Activated CD4-positive, alpha-beta T cell treated with anti-CD3 and anti-CD28 coated beads, Interleukin-2, amount 50 U/mL, for 4 hours (primary cell): ENCODE measurements at regions not wholly inside any gene's neighbourhood (a gene's known extent, or its start where the extent isn't known, plus 50 kb on each side); places are given as distances from the start of the nearest gene placed in this dataset.
"Not testable (repeated sequence)": the region's sequence is repeated elsewhere in the genome, so short reads cannot be mapped to it uniquely, and the experiment has no call there.

Source experiments
- DNase-seq, 2 experiments: peaks; one replicate each; pipeline ENCODE4 v3.0.0-alpha.2; 2020

DNA sequence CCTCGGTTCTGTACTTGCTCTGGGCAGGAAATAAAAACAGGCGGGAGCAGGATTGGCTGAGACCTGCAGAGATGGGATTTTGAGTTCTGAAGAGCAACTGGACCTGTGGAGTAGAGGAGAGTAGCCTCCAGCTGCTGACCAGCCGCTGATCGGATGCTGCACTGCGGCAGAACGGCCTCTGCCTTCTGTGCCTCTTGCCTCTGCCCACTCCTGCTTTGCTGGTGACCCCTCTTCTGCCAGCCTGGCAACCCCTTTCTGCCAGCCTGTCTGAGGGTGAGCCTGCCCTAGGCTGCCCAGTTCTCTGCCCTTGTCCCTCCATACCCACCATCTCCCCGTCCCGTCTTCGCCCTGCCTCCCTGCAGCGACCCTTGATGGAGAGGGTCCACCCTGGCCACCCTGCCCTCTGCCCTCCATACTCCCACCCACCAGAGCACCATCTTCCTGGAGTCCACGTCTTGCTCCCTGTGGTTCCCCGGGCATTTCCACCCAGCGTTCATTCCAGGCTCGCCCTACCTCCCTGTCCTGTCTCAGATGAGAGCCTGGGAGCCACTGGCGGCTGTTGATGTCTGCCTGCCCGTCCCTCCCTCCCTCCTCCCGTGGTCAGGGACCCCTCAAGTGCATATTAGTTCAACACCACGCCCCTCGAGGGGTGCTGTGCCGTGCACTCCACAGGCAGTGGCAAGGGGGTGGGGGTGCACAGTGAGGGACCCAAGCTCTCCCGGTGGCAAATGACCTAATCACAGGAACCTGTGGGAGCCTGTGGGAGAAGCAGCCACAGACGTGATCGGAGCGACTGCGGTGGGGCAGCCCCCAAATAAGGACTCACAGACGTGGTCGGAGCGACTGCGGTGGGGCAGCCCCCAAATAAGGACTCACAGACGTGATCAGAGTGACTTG is 863.3 kb downstream of the TBC1D22A start:
- DNase-seq, result no peak

DNA sequence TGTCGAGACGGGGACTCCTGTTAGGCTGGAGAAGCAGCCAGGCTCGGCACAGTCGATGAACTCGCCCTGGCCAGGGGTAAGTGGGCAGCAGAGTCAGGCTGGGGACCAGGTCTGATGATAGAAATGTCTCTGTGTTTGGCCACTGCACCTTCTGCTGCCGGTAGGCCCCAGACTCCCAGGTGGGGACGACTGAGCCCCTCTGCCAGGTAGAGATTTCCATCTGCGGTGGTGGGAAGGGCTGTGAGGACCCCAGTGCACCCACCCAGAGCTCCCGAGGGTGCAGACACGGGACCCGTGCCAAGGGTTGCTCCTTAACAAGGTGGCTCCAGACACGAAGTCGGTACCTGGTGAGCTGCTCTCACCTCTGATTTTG is 862.5 kb downstream of the TBC1D22A start:
- DNase-seq, result no peak

DNA sequence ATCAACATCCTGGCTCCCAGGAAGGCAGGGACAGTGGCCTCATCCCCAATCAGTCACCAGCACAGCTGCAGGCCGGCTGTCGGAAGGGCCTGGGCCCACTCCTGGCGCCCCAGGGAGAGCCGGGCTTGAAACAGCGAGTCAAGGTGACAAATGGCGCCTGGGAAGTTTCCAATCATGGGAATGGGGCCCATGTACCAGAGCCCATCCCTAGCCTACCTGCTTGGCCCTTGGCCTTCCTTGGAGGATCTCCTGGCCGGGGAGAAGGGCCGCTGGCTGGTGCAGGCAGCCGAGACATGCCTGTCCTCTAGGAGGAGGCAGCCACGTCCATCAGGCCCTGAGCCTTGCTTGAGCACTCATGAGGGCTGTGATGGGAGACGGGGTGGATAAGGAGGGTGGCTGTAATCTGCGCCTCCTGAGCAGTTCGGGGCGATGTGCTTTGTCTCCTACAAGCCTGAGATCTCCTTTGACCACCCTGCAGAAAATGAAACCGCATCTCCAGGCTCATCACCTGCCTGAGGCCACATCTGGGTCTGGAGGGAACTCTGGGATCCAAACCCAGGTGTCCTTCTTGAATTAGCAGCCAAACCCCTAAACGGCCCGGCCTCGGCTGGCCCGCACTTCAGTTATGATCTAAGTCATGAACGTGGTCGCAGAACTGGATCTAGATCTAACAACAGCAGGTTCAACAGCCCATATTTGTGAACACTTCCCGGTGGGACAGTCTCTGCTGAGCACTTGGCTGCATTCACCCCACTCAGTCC is 862.0 kb downstream of the TBC1D22A start:
- no peak for DNase-seq

DNA sequence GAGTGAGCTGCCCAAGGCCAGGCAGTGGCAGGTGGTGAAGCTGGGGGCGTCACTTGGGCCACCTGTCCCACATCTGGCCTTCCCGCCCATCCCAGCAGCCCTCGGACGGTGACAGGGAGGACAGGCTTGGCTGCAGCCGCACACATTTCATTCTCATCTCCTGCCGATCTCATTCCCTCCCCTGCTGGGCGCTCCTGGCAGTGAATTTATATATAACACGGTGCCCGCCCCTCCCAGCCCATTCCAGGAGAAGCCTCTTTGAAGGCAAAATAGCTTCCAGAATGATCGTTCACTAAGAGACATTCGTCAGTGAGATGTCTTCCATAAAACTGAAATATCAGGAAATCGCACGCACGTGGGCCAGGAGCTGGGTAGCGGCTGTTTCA is 861.3 kb downstream of the TBC1D22A start:
- no peak for DNase-seq

DNA sequence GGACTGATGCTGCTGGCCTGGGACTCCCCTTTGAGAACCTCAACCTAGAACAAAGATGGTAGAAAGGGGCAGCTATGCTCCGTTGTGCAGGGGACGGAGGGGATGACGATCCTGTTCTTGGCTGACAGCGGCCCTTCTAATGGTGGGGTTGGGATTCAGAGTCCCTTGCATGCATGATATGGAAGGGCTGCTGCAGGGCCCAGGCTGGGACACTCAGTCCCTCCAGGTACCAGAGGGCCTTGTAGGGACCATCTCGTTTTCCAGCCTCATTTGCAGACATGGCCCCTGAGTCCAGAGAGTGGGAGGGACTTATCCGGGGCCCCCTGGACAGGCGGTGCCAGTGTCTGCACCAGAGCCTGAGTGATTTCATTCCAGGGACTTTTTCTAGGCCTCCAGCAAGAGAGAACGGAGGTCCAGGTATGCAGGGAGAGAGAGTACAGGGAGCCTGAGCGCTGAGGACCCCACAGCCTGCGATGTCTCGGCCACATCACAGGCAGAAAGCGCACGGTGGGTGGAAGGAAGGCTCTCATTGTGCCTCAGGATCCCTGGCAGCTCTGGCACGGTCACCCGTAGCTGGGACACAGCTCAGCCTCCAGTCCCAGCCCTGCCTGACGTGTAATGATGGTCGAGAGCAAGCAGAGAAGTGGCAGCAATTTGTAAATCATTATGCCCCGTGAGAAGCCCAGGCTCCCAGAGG is 860.8 kb downstream of the TBC1D22A start:
- DNase-seq, result no peak

DNA sequence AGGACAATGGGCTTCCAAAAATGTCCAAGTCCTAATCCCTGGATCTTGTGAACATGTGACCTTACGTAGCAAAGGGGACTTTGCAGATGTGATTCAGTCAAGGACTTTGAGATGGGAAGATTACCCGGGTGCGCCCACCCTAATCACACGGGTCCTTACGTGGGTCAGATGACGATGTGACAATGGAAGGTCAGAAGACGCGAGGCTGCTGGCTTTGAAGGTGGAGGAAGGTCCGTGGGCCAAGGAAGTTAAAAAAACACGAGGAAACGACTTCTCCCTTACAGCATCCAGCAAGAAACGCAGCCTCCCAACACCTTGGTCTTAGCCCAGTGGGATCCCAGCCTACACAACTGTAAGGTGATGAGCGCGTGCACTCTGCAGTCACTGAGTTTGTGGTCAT is 860.1 kb downstream of the TBC1D22A start:
- DNase-seq, result no peak

DNA sequence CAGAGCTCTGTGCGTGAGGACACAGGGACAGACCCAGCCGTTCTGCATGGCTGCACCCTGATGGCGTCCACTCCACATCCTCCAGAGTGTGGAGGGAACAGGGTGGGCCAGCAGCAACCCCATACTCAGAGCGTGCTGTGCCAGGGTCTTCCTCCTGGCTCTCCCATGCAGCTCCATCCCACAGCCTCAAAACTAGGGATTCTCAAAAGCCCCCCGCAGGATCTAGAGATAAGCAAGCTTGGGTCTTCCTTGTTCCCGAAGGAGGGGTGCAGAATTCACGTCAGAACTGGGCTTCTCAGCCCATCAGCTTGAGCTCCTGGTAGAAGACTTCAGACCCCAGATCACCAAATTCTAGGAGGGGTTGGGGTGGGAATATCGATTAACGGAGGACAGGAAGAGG is 858.8 kb downstream of the TBC1D22A start:
- DNase-seq, result no peak

DNA sequence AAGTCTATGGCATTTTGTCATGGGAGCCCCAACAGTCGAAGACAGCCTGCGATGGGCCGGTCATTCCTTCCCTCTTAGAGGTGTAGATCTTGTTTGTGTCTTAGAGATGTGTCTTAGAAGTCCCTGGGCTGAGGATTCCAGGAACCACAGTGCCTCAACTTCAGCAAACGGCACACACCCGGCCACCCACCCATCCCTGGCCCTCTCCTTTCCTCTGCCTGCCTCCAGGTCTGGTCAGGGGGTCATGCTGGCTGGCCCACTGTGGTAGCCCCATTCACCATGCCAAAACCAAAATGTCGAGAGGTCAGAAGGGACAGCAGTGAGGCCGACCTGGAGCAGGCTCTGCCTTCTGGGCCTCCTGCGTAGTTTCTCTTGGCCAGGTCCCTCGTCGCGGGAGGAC is 857.9 kb downstream of the TBC1D22A start:
- no peak for DNase-seq

DNA sequence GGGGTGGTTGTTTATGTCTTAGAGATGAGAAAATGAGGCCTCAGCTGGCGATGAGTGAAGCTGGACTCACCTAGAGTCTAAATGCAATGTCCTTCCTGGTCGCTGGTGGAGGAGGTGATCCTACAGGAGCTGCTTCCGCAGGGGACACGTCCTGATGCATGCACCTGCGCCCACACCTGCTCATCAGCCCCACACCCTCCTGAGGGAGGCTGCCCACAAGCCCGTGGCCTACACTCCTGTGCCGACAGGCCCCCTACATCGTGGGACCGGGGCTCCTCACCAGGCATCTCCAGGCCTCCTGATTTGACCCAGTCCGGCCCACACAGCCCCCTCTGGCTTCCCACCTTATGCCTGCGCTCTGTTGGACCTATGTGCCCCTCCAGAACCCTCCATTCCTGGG is 857.2 kb downstream of the TBC1D22A start:
- DNase-seq, result no peak

DNA sequence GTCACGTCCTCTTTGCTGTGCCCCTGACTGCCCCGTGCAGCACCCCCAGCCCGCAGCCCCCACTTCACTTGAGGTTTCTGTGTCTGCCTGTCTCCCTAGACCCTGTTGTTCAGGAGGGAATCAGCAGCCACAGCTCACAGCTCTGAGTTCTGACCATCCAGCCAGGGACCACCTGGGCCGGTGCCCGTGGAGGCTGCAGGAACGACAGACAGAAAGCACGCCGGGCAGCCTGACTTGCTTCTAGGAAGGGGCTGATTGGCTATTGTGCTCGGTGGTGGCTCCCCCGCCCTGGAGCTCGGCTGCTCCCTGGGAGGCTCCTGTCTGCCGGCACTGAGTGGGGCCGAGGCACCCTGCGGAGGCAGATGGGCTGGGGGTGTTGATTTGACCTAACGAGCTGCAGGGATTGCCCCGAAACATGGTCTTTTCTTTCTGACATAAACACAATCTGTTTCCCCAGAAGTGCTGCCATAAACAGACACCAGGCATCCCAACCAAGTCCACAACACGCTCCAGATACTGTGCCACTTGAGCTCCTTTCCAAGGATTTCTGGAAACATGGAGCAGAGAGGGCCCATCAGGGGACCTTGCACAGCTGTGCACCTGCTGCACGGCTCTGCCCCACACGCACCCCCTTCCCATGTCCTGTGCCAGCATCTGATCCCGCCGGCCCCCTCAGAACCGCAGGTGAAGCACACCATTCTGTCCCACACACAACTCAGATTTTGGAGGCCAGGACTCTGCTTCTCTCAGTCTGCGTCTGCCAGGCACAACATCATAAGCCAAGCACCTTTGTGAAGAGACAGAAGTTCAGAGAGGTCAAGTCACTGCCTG is 855.9 kb downstream of the TBC1D22A start:
- no peak for DNase-seq

DNA sequence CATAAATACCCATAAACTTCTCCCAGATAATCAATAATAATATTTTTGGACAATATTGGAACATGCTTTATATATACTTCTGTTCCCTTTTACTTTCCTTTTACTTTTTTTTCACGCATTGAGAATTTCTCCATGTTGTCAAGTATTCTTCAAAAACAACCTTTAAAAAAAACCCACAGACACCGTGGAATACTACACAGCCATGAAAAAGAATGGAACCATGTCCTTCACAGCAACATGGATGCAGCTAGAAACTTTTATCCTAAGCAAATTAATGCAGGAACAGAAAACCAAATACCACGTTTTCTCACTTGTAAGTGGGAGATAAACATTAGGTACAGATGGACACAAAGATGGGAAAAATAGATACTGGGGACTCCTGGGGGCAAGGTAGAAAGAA is 854.7 kb downstream of the TBC1D22A start:
- DNase-seq, result no peak

DNA sequence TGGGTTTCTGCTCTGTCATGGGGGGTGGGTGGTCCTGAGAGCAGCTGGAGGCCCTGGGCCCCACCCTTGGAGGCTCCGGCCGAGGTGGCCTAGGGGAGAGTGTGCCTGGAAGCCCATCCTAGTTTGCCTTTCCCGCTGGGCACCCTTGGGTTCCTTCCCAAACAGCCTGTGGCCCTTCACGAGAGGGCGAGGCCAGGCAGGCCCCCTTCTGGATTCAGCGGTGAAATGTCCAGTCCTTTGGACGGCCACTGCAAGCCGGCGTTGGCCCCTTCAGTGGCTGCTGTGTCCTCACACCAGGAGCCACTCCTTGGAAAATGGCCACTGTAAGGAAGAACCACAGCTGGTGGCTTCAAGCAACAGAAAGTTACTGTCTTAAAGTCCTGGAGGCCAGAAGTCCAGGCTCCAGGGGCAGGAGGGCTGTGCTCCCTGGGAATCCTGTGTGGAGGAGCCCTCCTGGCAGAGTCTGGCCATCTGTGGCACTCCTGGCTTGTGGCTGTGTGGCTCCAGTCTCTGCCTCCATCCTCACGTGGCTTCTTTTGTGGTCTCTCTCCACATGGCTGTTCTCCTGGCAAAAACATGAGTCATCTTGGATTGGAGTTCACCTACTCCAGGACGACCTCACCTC is 854.1 kb downstream of the TBC1D22A start:
- DNase-seq, result no peak

DNA sequence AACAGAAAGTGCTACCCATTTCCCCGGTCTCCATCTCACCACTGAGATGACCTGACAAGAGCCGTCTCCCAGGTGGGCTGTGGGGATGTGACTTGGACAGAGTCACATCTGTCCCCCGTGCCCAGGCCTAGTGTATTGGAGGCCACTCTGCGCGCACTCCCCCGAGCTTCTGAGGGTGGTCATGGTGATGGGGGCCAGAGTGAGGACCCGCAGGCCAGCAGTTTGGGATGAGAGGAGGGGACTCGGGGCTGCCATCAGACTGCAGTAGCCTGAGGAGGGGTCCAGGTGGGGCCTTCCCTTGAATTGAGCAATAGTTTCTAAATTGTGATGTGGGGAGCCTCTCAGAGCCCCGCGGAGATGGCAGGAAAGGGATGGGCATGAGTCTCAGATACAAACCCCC is 852.6 kb downstream of the TBC1D22A start:
- DNase-seq, result no peak

DNA sequence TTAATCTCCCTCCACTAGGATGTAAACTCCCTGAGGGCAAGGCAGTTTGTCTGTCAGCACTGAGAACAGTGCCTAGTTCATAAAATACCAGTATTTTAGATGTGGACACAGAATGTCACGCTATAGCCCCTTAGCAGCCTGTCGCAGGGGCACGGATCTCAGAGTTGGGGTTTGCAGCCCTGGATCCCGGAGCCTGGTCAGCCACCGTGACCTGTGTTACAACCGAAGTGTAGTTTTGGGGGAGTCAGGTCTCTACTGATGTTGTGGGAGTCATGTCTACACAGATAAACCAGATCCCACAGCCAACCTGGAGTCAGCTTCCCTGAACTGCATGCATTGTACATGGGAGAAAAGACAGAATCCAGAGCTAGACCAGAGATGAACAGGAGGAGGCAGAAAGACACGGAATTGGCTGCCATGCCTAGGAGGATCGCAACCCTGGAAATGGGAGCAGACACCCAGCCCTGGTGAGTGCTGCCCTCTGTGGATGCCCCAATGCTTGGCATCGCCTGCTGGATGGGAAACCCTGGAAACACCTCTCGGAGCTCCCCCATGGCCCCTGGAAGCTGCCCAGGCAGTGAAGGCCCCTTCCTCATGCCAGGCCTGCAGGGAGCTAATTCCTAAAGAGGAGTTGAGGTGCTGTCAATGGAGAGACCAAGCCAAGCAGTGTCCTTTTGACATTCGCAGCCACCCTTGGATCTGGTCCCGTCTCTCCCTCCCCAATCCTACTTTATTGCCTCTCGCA is 851.3 kb downstream of the TBC1D22A start:
- DNase-seq, result no peak

DNA sequence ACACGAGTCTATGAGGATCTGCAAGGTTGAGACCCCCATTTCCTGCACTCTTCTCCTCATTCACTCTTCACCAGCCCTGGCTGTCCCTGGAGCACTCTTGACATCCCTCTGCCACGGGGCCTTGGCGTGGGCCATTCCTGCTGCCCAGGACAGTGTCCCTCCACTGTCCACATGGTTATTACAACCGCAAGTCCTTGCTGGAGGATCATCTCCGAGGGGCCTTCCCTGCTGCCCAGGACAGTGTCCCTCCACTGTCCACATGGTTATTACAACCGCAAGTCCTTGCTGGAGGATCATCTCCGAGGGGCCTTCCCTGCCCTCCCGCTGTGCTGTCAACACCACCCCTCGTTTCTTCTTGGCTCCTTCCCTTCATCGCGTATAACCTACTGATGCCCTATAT is 850.7 kb downstream of the TBC1D22A start:
- not testable (repeated sequence) for DNase-seq

DNA sequence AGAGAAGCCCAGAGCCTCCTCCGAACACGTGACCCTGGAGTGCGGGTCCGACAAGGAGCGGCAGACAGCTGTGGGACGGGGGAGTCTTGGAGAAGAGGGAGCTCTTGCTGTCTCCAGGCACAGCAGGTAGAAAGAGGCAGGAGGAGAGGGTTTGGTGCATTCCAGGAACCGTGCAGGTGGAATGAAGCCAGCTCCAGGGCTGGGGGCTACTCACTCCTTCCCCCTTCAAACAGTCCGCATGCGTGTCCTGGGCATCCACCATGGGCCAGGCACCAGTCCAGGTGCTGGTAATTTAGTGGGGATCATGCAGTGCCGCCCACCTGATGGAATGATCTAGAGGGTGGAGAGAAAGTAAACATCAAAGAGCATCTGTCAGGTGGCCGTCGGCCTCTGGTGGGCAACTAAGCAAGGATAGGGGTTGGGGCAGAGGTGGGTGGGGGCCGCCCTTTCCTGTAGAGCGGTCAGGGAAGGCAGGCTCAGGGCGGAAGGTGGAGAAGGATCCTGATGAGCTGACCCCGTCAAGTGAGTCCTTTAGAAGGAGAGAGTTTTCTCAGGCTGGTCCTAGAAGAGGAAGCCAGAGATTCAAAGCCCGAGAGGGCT is 850.0 kb downstream of the TBC1D22A start:
- no peak for DNase-seq

DNA sequence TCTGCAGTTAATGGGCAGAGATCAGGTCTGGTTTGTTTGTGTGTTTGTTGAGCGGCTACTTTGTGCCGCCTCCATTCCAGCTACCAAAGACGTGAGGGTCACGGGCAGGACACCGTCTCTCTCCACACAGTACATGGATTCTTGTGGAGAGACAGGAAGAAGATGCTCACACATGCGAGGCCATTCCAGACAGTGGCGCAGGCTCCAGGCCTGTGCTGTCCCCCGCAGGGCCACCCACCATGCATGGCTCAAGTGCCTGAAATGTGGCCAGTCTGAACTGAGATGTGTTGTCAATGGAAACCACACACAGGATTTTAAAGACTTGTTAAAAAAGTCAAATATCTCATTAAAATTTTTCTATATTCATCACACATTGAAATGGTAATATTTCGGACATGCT is 848.3 kb downstream of the TBC1D22A start:
- DNase-seq, result no peak

DNA sequence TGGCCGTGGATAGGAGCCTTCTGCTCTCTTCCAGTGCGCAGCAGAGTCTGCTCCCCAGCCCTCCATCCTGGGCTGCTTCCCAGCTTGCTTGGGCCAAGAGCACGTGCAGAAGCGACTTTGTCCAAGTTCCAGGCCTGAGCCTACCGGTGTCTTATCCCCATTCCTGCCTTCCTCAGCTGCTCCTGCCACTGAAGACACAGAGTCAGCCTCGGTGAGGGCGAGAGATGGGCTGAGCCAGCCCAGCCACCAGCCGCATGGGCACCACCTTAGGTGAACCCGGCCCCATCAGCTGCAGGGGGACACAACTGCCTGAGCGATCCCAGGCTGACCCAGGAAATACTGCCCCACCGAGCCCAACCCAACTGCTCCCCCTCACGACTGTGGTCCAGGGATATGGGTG is 847.8 kb downstream of the TBC1D22A start:
- DNase-seq, result no peak

DNA sequence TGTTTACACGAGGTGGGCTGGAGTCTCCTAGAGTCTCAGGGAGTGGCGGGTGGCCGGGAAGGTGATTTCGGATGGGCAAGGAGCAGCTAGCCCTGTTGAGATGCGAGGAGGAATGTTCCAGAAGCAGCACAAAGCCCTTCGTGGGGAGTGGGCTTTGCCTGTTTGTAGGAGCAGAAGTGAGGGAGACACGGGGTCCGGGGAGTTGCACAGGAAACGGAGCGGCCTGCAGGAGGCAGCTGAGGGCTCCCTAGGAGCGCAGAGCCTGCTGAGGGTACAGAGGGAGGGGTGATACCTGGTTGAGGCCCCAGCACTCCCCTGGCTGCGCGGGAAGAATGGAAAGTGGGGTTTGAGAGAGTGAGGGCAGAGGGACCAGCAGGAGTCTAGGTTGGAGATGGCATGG is 847.2 kb downstream of the TBC1D22A start:
- no peak for DNase-seq

DNA sequence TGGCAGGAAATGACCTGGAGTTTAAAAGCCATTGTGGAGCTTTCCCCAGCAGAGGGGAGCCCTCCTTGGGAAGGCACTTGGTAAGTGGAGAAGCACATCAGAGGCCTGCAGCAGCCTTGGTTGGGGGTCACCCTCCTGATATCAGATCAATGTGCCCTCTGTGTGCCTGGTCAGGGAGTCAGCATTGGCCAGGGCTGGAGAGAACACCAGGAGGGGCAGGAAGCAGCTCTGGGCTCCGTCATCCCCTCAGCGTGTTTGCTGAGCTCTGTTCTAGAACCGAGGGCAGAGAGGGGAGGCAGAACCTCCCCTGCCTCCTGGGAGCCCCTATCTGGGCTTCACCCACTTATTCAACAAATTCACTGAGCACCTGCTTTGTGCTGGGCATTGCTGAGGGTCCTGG is 846.0 kb downstream of the TBC1D22A start:
- no peak for DNase-seq

DNA sequence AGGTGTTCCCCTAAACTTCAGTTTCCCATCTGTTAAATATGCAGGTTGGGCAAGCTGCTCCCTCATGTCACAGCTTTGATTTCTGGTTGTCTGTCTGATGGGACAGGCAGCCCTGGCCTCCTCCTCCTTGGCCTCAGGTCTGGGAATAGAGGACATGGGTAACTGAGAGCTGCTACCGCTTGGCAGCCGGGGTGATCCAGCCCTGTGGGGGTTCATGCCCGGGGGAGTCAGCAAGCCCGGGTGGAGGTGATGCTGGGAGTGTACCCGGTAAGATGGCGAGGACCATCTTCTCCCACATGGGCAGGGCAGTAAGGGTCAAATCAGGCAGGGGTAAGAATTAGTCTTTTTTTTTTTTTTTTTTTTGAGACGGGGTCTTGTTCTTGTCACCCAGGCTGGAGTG is 845.0 kb downstream of the TBC1D22A start:
- no peak for DNase-seq
